ENCODE measurements at regions not wholly inside any gene's neighbourhood (a gene's known extent, or its start where the extent isn't known, plus 50 kb on each side); places are given as distances from the start of the nearest gene placed in this dataset.

DNA sequence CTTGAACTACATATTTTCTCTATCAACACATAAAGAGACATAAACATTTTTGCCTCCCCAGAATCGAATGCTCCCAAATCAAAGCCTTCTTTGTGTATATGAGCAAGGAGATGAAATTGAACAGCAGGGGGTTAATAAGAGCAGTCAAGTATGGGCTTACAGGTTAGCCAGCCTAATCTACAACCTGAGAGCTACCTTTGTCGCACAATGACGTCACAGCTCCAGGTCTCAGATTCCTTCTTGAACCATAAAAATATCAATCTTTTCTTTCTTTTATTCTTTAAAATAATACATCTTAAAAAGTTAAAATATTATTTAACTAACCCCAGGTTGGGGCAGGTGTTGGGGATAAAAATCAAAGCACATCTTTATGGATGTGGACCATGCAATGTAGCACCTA is 482.9 kb upstream of the CDH11 start:
- Histone ChIP-seq H3K14ac (ENCODE audit: insufficient read length) (no peak overlapping the region), H3K18ac (ENCODE audit: extremely low read depth, low read length) (no peak overlapping the region), H4K5ac (ENCODE audit: insufficient read length, low read depth, low read length) (no peak overlapping the region), H4K91ac (replicated peaks; ENCODE audit: insufficient read length, low read length) (no peak overlapping the region), H2BK120ac (replicated peaks; ENCODE audit: low read depth, low read length) (no peak overlapping the region), H3K56ac (replicated peaks; ENCODE audit: insufficient read length, low read depth, low read length) (no peak overlapping the region), H3K27ac (ENCODE audit: low read depth, low read length) (no peak overlapping the region), H3K79me2 (ENCODE audit: control insufficient read depth in 1 of 2, insufficient read depth in 2 of 2, low read length in 2 of 2) (no peaks in the 10 kb centered on the region), H4K8ac (ENCODE audit: extremely low read depth, insufficient read depth, low read length) (no peak overlapping the region), H2BK12ac (ENCODE audit: low read depth, low read length) (no peak overlapping the region), H2BK20ac (ENCODE audit: low read length) (no peak overlapping the region), H2AK5ac (ENCODE audit: low read depth, low read length) (no peak overlapping the region), H2BK5ac (ENCODE audit: low read depth, low read length) (no peak overlapping the region), H2BK15ac (ENCODE audit: low read length) (no peak overlapping the region), H3K4me3 (ENCODE audit: extremely low read depth in 1 of 4, insufficient read depth in 2 of 4, low read depth in 3 of 4, low read length in 4 of 4) (no peak overlapping the region), H3K23me2 (ENCODE audit: low read depth, low read length) (no peaks in the 10 kb centered on the region), H3K9me3 (ENCODE audit: insufficient read depth in 2 of 2, low read depth in 1 of 2, low read length in 1 of 2) (no peaks in the 10 kb centered on the region), H4K20me1 (replicated peaks in 1 of 2; ENCODE audit: control insufficient read depth in 1 of 2, insufficient read depth in 2 of 2, low read length in 2 of 2) (no peaks in the 10 kb centered on the region), H3K4me2 (ENCODE audit: insufficient read depth in 1 of 2, low read depth in 2 of 2, low read length in 2 of 2) (no peak overlapping the region), H3K36me3 (ENCODE audit: control insufficient read depth in 2 of 4, insufficient read depth in 4 of 4, low read length in 3 of 4) (no peaks in the 10 kb centered on the region), H3K27me3 (replicated peaks in 1 of 4; ENCODE audit: control insufficient read depth in 3 of 4, extremely low read depth in 1 of 4, insufficient read depth in 3 of 4, low read length in 3 of 4) (no peaks in the 10 kb centered on the region), H3K4ac (replicated peaks; ENCODE audit: insufficient read length, low read depth, low read length) (no peak overlapping the region), H2AFZ (ENCODE audit: low read length) (no peak overlapping the region), H3K4me1 (replicated peaks in 1 of 4; ENCODE audit: control insufficient read depth in 3 of 4, insufficient read depth in 4 of 4, low read length in 3 of 4) (no peaks in the 10 kb centered on the region), H3K9ac (replicated peaks in 1 of 4; ENCODE audit: extremely low read depth in 1 of 4, low read depth in 3 of 4, low read length in 3 of 4) (no peak overlapping the region), H3K23ac (ENCODE audit: insufficient read length) (no peak overlapping the region), H3K79me1 (ENCODE audit: low read depth, low read length) (no peaks in the 10 kb centered on the region)
- DNase-seq (ENCODE audit: low read depth in 1 of 2, low spot score in 2 of 2) (no peak), FAIRE-seq (no peak)
- ChIA-PET POLR2A (ENCODE audit: partially characterized antibody) (no interaction called here), CTCF (ENCODE audit: partially characterized antibody) (interaction anchor here (0.6 kb wide), 1 partner anchor 481 kb away, joined by 3 read pairs; no protein-coding TSS in a partner anchor)
- WGBS, 2 experiments (ENCODE audit: extremely low coverage in 1 of 2, insufficient coverage in 1 of 2, insufficient read length in 1 of 2, insufficient replicate concordance in 2 of 2, low coverage in 1 of 2, low lambda C conversion rate in 2 of 2, missing lambda C conversion rate in 1 of 2), result 85% methylated on average over 3 of the region's 3 CpGs; no CpG with 5 or more reads in 1 of the 2 experiments
- TF ChIP-seq KDM5A (IDR thresholded peaks at IDR 0.05; ENCODE audit: low read length) (no peak), TCF12 (IDR thresholded peaks at IDR 0.05; ENCODE audit: low read depth, low read length) (no peak), SIRT6 (IDR thresholded peaks at IDR 0.05; ENCODE audit: low read length) (no peak), TEAD4 (IDR thresholded peaks at IDR 0.05; ENCODE audit: low read depth, low read length) (no peak), POLR2AphosphoS5 (IDR thresholded peaks at IDR 0.05; ENCODE audit: low read depth, low read length) (no peak), JUND (IDR thresholded peaks at IDR 0.05; ENCODE audit: low read length) (no peak), SP4 (IDR thresholded peaks at IDR 0.05; ENCODE audit: low read length) (no peak), JUN (IDR thresholded peaks at IDR 0.05; ENCODE audit: low read depth, low read length) (no peak), SAP30 (IDR thresholded peaks at IDR 0.05; ENCODE audit: insufficient read depth, insufficient replicate concordance, low read length) (no peak), CEBPB (IDR thresholded peaks at IDR 0.05; ENCODE audit: low read depth, low read length) (no peak), RAD21 (IDR thresholded peaks at IDR 0.05 in 1 of 2, conservative IDR thresholded peaks at IDR 0.05 in 1 of 2; ENCODE audit: low read depth in 2 of 2, low read length in 2 of 2) (no peak), EGR1 (IDR thresholded peaks at IDR 0.05; ENCODE audit: borderline replicate concordance, low read depth, low read length) (no peak), TBP (IDR thresholded peaks at IDR 0.05; ENCODE audit: low read depth, low read length) (no peak)
- TF ChIP-seq, protein P1, sequence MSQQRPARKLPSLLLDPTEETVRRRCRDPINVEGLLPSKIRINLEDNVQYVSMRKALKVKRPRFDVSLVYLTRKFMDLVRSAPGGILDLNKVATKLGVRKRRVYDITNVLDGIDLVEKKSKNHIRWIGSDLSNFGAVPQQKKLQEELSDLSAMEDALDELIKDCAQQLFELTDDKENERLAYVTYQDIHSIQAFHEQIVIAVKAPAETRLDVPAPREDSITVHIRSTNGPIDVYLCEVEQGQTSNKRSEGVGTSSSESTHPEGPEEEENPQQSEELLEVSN (IDR thresholded peaks at IDR 0.05), result no peak
- TF ChIP-seq, protein P2, sequence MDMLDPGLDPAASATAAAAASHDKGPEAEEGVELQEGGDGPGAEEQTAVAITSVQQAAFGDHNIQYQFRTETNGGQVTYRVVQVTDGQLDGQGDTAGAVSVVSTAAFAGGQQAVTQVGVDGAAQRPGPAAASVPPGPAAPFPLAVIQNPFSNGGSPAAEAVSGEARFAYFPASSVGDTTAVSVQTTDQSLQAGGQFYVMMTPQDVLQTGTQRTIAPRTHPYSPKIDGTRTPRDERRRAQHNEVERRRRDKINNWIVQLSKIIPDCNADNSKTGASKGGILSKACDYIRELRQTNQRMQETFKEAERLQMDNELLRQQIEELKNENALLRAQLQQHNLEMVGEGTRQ (IDR thresholded peaks at IDR 0.05; ENCODE audit: low read length), result no peak

Data from H1 (cell line).